Erythroblast (primary cell): ENCODE measurements at regions not wholly inside any gene's neighbourhood (a gene's known extent, or its start where the extent isn't known, plus 50 kb on each side); places are given as distances from the start of the nearest gene placed in this dataset.

Experiments
- GATA1 ChIP-seq: IDR thresholded peaks from 2 replicates; pipeline ENCODE4 v1.6.1; 2011; ENCODE audit warnings: low read depth, mild to moderate bottlenecking, control low read depth, low read length, moderate library complexity
- POLR2A ChIP-seq: IDR thresholded peaks from 2 replicates; pipeline ENCODE4 v1.6.1; 2011; ENCODE audit warnings: mild to moderate bottlenecking, low read length

DNA sequence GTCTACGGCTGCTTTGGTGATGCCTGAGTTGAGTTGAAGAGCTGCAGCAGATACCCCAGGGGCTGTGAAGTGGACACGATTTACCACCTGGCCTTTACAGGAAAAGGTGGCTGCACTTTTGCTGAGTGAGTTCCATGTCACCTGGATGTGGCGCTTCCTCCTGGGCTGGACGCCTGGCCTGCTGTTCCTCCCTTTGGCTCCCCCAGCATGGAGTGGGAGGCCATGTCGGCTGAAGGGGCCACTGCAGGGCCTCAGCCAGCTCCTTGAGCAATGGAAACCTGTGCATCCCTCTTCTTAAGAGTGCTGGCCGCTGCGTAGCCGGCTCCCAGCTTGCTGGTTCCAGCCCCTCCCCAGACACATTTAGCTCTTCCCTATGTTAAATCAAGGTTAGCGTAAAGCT, 221.0 kb downstream of the GLRX3 start:
- TF ChIP-seq POLR2A (no peak), GATA1 (no peak)
